ENCODE measurements at regions not wholly inside any gene's neighbourhood (a gene's known extent, or its start where the extent isn't known, plus 50 kb on each side); places are given as distances from the start of the nearest gene placed in this dataset.

DNA sequence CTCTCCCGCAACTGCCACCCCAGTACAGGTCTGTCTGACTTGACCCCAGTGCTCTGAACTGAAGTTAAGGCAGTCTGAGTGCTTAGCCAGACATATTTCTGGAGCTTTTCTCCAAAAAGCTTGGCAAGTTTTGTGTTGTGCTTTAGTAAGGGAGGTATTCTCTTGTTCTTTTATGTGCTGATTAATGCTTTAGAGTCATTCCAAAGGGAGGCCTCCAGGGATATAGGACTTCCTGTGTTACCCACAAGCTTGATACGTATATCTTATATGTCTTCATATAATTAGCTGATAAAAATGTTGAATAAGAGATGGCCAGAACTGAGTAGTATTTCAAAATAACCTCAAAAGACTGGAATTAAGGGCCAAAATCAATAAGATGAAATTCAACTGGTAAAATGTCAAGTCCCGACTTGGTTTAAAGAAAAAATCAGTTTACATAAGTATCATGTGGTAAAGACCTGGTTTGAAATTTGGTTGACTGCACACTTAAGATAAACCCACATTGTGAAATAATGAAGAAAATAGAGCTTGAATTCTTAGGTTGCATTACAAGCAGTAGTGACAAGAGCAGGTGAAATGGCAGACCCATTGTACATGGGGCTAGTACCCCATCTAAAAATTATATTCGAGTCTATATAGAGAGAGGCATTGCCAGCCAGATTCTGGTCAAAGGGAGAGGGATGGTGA lies 226.9 kb downstream of the SNX19 start:
- TF ChIP-seq, protein P1, sequence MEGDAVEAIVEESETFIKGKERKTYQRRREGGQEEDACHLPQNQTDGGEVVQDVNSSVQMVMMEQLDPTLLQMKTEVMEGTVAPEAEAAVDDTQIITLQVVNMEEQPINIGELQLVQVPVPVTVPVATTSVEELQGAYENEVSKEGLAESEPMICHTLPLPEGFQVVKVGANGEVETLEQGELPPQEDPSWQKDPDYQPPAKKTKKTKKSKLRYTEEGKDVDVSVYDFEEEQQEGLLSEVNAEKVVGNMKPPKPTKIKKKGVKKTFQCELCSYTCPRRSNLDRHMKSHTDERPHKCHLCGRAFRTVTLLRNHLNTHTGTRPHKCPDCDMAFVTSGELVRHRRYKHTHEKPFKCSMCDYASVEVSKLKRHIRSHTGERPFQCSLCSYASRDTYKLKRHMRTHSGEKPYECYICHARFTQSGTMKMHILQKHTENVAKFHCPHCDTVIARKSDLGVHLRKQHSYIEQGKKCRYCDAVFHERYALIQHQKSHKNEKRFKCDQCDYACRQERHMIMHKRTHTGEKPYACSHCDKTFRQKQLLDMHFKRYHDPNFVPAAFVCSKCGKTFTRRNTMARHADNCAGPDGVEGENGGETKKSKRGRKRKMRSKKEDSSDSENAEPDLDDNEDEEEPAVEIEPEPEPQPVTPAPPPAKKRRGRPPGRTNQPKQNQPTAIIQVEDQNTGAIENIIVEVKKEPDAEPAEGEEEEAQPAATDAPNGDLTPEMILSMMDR (IDR thresholded peaks at IDR 0.05): no peak
- intact Hi-C loops (cut with micrococcal nuclease): no loop called here
- H3K36me3 Mint-ChIP-seq (ENCODE audit: low read depth): no peaks in the 10 kb centered on the region
- no peaks in the 10 kb centered on the region for H3K4me1 Mint-ChIP-seq
- H3K27ac Mint-ChIP-seq: no peak overlapping the region
- CTCF ChIA-PET: no interaction called here
- ATAC-seq (ENCODE audit: low read depth): no peak
- no peaks in the 10 kb centered on the region for H3K9me3 Mint-ChIP-seq
- H3K27me3 Mint-ChIP-seq: no peaks in the 10 kb centered on the region
- DNase-seq: no peak
- POLR2A ChIA-PET: no interaction called here
- no peak overlapping the region for H3K4me3 Mint-ChIP-seq

DNA sequence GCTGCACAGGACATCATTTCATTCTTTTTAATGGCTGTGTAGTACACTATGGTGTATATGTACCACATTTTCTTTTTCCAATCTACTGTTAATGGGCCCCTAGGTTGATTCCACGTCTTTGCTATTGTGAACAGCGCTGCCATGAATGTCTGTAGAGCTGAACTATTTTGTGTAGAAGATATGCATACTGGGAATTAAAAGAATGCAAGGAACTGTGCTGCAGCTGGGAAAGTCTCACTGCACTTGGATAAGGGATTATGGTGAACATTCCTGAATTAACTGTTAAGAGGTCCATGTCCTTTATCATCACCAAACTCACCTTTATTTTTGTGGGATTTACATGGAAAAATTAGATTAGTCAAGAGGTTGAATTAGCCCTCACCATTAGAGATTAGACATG lies 224.7 kb downstream of the SNX19 start:
- Mint-ChIP-seq H3K4me1 (no peaks in the 10 kb centered on the region), H3K9me3 (no peaks in the 10 kb centered on the region)
- POLR2A ChIA-PET: no interaction called here

DNA sequence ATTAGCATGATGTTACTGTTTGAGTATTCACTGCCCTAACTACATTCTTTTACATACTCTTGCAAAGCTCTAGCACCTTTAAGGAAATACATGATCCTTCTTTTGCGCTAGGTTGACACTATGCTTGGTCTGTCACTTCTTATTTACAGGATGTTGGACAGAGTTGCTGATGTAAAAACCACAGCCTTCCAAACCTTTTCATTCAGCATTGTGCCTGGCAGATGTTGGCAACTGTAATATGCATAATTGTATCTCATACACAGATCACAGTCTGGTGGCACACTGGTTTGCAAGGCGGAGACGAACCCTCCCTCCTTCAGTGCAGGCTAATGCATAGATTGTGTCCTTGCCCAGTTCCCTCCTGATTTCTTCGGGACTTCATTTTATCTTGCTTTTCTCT lies 224.1 kb downstream of the SNX19 start:
- H3K4me1 Mint-ChIP-seq: no peaks in the 10 kb centered on the region
- no peak overlapping the region for H3K4me3 Mint-ChIP-seq
- H3K27ac Mint-ChIP-seq: no peak overlapping the region
- ATAC-seq (ENCODE audit: low read depth) (no peak), DNase-seq (no peak)
- intact Hi-C loops (cut with micrococcal nuclease): no loop called here
- H3K36me3 Mint-ChIP-seq (ENCODE audit: low read depth): no peaks in the 10 kb centered on the region
- no peaks in the 10 kb centered on the region for H3K9me3 Mint-ChIP-seq
- ChIA-PET CTCF (no interaction called here), POLR2A (no interaction called here)
- TF ChIP-seq, protein P1 (IDR thresholded peaks at IDR 0.05): no peak
- H3K27me3 Mint-ChIP-seq: no peaks in the 10 kb centered on the region

More for the DNA sequence above, 224.7 kb downstream of the SNX19 start:
- Mint-ChIP-seq H3K27ac (no peak overlapping the region), H3K36me3 (ENCODE audit: low read depth) (no peaks in the 10 kb centered on the region), H3K4me3 (no peak overlapping the region), H3K27me3 (no peaks in the 10 kb centered on the region)
- TF ChIP-seq, protein P1 (IDR thresholded peaks at IDR 0.05): no peak
- CTCF ChIA-PET: no interaction called here
- ATAC-seq (ENCODE audit: low read depth) (no peak), DNase-seq (no peak)
- intact Hi-C loops (cut with micrococcal nuclease): no loop called here

DNA sequence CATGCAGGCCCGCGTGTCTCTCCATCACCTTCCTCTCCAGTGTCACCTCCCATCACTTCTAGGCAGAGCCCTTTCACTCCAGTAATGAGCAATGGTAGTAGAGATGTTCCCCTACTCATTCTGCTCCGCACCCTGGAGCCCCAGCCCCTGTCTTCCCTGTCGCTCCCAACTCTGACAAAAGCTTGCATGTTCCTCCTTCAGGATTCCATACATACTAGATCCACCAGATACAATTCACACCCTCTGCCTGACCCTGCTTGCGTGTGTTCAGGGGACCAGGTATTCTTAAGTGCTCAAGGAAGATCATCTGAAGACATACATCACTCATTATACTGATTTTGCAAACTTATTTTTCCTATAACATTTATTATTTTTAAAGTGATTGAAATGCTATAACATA lies 222.7 kb downstream of the SNX19 start:
- ChIA-PET POLR2A (no interaction called here), CTCF (no interaction called here)
- TF ChIP-seq, protein P1 (IDR thresholded peaks at IDR 0.05): no peak
- Mint-ChIP-seq H3K9me3 (no peaks in the 10 kb centered on the region), H3K27ac (no peak overlapping the region), H3K36me3 (ENCODE audit: low read depth) (no peaks in the 10 kb centered on the region), H3K27me3 (peaks cover 2% of the 10 kb centered on the region), H3K4me3 (no peak overlapping the region), H3K4me1 (no peaks in the 10 kb centered on the region)
- intact Hi-C loops (cut with micrococcal nuclease): no loop called here
- ATAC-seq (ENCODE audit: low read depth) (no peak), DNase-seq (no peak)

DNA sequence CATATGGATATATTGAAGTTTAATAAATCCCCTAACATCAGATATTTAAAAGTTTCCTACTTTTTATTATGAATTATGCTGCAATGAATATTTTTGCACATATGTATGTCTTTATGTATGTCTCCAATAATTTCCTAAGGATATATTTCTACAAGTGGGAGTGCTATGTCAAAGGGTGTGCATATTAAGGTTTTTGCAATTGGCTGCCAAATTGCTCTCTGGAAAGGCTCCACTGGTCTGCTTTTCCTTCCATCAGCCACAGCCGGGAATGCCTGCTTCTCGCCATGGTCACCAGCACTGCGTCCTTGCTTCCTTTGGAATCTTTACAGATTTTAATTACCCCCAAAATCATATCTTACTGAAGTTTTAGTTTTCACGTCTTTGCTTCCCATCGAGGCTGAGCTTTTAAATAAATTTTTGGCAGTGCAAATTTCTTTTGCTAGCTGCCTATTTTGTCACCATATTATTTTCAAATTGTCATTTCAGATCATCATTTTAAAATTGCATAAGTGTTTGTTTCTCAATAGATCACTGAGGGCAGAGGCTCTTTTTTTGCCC lies 221.7 kb downstream of the SNX19 start:
- Mint-ChIP-seq H3K27ac (no peak overlapping the region), H3K9me3 (no peaks in the 10 kb centered on the region), H3K36me3 (ENCODE audit: low read depth) (no peaks in the 10 kb centered on the region), H3K4me1 (no peaks in the 10 kb centered on the region), H3K4me3 (no peak overlapping the region), H3K27me3 (peaks cover 2% of the 10 kb centered on the region)
- ChIA-PET CTCF (no interaction called here), POLR2A (no interaction called here)
- ATAC-seq (ENCODE audit: low read depth) (no peak), DNase-seq (no peak)
- TF ChIP-seq, protein P1 (IDR thresholded peaks at IDR 0.05): no peak
- intact Hi-C loops (cut with micrococcal nuclease): no loop called here

All from activated B cell treated with CpG ODN at 0.5 μM for 24 hours (primary cell).